Hematopoietic multipotent progenitor cell treated with erythropoietin and hydrocortisone succinate and interleukin-3 and kit ligand, for 6 days (in vitro differentiated cells): ENCODE measurements at regions not wholly inside any gene's neighbourhood (a gene's known extent, or its start where the extent isn't known, plus 50 kb on each side); places are given as distances from the start of the nearest gene placed in this dataset.

ENCODE experiments used
- DNase-seq: peaks from one replicate; pipeline ENCODE4 v3.0.0-alpha.2; 2015

DNA sequence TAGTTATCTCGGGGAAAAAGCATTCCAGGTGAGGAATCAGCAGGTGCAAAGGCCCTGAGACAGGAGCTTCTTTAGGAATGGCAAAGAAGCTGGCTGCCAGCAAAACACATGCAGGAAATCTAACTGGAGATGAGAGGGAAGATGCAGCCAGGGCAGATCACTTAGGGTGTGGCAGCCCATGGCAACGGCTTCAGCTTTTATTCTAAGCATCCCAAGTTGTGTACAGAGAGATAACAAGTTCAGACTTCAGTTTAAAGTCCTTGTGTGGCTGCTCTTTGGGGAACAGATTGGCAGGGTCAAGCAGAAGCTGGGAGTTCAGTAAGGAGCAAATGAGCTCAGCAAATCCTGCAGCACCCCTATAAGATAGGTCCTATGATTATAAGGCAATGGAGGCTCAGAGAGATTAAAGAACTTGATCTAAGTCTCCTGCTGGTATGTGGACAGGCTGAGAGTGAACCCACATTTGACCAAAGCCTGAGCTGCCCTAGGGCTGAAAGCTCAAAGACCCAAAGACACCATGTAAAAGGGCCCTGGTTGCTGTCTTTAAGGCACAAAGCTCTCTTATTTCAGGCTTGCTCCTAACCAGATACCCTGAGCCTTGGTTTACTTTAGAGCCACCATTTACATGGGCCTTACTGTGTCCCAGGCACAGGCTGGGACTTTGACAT lies 466.8 kb downstream of the SOX6 start:
- DNase-seq: peak; percentile 38

DNA sequence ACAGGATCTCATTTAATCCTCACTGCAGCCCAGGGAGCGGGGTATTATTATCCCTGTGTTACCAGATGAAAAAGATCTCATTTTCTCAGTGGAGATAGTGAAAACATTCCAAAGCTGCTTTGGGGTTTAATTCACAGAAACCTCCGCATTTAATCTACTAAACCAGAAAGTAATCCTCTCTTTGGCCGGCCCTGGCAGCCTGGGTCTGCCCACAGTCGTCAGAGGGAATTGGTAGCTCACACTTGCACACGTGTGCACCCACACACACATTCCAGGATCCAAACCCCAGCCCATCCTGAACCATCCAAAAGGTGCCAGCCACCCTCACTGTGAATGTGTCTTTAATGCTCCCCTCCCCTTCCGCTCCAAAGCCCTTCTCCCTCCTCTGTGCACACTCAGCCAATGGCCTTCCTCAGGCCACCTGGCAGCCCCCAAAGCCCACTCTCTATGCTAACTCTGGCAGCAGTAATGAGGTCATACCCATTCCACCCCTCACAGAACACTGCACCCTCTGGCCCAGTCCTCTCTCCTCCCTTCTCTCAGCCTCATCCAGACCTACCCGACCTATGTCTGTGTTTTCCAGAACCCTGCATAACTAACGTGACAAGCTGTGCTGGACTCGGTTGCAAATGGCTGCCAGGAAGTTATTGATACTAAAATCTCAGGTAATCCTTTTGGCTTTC lies 466.2 kb downstream of the SOX6 start:
- DNase-seq: no peak

DNA sequence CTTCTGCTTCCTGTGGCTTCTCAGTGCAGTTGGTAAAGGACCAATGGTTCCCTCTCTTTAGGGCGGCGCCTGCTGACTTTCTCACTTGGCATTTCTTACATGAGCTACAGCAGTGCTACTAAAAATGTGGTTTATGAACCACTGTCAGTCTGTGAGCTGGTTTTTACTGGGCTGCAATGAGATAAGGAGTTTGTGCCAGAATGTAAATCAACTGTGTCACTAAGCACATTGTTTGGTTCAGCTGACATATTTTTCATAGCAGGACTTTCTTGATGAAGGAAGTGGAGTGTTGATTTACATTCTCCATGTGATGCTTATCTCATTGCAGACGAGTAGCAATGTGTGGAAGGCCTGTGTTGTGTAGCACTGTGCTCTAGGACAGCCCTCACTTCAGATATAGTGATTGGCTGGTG lies 463.3 kb downstream of the SOX6 start:
- DNase-seq: peak; percentile 58

DNA sequence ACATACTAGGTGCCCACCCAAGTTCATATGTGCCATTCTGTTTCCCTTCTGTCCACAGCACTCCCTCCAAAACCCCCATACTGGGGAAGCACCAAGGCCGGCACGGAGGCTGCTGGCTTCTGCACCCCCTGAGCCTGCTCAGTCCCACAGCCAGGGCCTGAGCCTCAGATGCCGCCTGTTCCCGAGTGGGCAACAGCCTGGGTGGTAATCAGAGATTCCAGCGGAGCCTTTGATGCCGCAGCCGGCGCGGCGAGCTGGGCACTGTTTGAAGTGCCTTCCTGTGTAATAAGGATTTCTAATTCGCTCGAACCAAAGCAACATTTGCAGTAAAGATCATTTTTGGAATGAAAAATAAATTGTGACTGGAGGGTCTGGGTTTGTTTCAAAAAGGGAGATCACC lies 460.3 kb downstream of the SOX6 start:
- DNase-seq: no peak

DNA sequence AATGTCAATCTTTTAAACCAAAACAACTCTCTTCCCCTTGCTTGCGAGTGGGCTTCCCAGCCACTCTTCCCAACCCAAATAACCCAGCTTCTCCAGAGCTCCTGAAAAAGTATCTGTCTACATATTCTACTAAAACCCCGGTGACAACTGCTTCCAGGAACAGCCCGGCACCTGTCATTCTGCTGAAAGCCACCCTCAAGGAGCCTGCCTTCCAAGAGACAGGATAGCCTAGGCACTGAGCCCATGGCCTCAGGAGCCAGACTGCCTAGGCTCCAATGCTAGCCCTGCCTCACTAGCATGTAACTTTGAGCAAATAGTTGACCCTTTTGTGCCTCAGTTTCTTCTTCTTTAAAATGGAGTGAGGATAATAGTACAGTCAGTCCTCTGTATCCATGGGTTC lies 459.8 kb downstream of the SOX6 start:
- DNase-seq: no peak

DNA sequence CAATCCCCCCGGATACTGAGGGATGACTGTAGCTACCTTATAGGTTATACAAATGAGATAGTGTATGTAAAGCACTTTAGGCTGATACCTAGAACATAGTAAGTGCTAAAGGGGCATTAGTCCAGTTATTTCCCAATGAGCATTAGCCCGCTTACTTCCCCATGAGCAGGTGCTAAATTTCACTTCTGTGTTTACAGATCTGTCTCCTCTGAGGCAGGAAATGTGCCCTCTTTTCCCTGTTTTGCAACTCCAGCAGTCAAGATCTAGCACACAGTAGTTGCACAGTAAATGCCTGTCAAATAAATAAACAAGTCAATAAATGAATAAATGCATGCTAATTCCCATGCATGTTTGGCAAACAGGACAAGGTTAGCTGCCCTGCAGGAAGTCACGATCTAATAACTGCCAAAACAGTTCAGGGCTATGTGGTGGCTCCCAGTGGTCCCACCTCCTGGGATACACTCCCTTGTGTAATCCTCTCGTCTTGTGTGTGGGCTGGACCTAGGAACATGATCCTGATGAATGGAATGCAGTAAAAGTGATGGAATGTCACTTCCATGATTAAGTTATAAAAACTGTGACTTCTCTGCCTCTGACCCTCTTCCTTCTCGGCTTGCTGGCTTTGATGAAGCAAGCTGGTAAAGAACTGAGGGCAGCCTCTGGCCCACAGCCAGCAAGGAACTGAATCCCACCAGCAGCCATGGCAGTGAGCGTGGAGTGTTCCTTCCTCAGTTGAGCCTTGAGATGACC lies 459.0 kb downstream of the SOX6 start:
- no peak for DNase-seq

DNA sequence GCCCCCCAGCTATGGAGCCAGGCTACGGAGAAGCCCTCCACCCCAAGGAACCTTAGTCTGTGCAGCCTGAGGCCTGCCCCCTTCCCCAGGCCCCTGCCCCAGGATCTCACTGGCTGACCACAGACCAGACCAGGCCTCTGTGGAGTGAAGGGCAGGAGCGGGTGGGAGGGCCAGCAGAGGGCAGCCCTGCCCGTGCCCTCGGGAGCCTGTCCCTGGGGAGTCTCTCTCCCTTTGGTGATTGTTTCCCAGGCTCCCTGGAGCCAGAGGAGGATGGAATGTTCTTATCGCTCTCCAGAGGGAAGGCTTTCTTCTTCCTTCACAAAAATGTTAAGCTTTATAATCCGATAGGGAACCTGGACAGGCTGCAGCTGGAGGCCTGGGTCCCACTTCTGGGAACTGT lies 455.3 kb downstream of the SOX6 start:
- DNase-seq: no peak

DNA sequence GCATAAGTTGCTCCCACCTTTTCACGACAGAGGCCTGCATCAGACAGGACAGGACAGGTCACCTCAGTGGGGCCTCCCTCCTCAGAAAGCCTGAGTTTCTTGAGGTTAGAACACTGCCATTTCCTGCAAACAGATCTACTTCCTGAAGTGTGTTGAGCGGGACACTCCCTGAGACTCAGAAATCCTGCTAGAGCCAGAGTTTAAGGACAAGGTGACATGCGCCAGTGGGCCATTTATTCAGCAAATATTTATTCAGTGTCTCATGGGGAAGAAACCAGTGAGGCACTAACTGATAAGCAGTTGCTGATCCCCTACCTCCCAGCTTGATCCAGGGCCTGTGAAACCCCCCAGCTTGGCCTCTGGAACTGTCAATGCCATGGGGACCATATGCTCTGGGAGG lies 454.6 kb downstream of the SOX6 start:
- DNase-seq: no peak

DNA sequence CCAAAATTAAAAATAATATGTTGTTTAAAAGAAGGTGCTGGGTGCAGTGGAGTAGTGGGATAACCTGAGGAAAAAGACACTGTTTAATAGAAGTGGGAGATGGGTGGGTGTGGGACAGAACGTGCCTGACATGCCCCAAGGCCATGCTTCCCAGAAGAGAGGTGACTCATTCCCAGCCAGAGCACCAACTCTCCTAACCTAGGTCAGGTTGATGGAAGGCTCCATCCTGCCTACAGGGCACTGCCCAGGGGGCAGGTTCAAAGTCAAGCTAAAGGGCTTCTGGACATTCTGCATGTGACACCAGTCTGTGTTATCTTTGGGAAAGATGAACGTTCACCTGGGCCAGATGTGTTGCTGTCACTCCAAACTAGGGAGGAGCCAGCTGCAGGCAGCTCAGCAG lies 453.1 kb downstream of the SOX6 start:
- DNase-seq: no peak

DNA sequence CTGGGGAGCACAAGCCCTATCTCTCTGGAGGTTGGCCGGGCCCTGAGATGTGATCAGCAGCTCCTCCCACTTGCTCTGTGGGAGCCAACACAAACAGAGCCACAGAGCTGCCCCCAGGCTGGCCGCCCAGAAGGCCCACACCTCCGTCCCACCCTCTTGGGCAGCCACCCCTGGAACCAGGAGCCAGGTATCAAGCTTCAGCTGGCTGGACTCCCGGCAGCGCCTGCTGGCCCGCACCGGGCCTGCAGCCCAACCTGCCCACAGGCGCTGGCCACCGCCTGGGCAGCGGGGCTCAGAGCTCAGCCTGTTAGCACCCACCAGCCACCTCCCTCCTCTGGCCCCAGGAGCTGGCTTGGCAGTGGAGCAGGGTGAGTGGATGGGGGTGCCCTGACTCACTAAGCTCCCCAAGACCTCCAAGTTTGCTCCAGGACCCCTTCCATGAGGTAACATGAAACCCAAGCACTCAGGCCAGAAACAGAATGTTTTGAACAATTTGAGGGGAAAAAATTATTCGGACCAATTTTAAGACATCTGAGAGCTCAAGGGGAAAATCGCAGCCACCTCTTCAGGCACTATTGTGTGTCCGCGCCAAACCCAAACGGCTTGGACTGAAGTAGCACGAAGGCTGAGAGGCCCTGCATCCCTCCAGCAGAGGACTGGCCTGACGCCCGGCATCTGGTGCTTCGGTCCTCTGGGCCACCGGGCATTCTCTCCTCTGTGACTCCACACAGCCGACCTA lies 450.8 kb downstream of the SOX6 start:
- DNase-seq: no peak

DNA sequence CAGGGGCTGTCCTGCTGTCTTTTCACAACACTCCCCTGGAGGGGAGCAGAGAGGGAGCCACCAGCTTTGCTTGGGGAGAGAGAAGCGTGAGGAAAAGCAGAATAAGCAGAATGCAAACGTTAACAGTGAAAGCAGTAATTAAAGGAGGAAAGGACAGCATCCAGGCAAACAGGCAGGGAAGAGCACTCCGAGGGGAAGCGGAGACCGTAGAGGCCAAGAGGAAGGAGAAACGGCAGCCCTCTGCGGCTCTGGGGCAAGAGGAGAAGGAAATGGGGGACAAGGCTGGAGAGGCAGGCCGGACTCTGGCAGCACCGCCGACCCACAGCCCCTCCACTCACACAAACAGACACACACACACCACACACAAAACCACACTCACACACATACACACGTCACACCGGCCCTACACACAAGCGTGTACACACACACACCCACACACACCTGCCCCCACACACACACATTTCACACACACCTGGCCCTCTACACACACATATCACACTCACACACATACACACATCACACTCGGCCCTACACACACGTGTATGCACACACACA lies 449.8 kb downstream of the SOX6 start:
- no peak for DNase-seq

DNA sequence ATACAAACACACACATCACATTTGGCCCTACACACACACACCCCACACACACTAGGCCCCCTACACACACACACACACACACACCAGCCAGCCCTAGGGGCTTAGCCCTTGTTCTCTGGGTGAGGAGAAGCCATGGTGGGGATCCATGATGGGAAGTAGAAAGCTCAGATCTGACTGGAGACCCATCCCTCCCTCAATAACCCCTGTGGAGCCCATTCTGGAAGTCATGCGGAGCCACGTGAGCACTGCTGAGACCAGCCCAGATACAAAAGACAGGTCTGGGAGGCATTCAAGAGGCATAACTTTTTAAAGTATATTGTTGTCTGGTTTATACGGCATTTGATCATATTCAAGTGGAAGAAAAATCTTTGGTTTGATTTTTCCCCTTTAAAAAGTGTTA lies 448.5 kb downstream of the SOX6 start:
- no peak for DNase-seq

DNA sequence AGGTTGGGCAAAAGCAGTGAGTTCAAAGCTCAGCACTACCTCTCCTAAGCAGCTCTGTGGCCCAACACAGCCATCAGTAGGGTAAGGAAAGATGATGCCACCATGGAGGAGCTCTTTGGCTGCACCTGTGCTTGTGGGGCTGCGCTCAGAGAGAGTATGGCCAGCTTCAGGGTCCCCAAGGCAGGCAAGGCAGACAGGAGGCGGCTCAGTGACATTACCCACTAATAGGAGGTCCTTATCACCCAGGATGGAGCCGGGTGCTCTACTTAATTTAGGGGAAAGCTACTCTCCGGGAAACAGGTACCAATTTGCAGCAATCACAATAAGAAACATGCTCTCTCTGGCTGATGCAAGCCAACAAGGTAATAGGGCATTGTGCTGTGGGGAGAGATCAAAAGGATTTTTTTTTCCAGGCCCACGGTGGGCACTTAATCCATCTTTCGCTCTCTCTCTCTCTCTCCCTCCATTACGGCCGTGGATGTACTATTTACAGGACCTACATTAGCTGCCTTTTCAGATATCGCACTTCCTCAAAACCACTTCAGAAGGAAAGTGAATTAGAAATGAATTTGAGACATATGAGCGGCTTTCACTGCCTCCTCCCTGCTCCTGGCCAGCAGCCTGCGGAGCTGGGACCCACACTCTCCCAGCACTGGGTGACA lies 446.3 kb downstream of the SOX6 start:
- no peak for DNase-seq

DNA sequence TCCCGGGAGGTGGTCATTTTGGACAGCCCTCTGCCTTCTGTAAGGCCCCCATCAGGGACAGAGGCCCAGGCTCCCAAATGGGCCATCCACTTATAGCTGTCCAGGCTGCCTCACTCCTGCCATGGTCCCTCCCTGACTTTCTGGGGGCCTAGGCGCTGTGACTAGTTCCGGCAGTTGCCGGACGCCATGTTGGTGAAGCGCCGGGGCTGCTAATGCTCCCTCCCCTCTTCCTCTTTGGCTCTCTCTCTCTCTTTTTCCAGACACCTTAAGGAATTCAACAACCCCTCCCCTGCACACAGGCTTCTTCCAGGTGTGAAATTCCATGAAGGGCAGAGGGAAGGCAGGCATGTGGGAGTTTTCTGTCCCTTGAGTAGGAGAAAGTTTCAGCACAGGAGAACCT lies 445.6 kb downstream of the SOX6 start:
- DNase-seq: no peak

DNA sequence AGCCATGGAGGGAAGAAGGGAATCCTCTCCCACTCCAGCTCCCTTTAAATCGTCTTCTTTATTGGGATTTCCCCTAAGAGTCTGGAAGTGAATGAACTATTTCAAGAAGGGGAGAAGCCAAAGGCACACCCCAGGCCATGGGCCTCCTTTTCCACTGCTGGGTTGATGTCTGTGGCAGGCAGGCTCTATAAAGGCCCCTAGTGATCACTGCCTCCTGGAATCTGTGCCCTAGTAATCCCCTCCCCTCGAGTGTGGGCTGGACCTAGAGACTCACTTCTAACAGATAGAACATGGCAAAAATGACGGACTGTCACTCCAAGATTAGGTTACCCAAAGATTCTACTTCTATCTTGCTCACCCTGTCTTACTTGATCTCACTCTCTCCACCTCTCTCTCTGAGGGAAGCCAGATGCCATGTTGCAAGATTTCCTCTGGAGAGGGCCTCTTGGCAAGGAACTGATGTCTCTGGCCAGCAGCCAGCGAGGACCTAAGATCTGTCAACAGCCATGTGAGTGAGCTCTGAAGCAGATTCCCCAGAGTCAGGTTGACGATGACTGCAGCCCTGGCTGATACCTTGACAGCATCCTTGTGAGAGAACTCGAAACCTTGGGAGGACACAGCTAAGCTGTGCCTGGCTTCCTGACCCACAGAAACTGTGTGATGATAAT lies 444.8 kb downstream of the SOX6 start:
- peak; percentile 44 for DNase-seq

DNA sequence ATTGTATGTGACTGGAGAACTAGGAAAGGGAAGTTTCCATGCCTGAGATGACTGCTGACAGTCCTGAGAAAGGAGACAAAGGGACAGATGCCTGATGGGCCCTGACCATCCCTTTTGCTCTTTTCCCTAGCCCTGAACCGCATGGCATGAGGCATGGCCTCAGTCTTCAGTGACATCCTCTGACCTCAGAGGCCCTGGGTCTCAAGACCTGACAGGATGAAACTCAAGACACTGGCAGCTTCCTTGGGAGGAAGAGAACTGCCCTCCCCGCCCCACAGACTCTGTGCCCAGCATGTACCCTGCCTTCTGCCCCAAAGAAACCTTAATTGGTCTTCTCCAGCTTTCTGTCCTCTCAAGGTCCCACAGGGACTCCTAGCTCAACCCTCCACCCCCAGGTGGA lies 444.1 kb downstream of the SOX6 start:
- DNase-seq: no peak

DNA sequence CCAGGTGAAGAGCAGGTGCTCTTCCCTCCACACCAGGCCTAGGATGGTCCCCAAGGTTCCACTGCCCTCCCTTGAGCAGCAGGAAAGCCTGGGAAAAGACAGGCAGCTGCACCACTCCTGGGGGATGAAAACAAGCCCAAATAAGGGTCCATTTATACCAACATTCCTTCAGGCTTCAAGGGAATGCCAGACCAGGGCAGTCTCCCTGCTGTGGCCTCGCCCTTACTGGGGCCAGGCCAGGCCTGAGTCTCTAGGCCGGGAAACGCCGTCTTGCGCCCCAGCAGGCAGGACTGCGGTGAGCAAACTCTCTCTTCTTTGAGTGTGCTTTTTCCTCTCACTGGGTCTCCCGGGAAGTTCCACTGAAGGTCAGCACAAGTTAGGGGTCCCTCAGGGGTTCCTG lies 443.5 kb downstream of the SOX6 start:
- DNase-seq: no peak

DNA sequence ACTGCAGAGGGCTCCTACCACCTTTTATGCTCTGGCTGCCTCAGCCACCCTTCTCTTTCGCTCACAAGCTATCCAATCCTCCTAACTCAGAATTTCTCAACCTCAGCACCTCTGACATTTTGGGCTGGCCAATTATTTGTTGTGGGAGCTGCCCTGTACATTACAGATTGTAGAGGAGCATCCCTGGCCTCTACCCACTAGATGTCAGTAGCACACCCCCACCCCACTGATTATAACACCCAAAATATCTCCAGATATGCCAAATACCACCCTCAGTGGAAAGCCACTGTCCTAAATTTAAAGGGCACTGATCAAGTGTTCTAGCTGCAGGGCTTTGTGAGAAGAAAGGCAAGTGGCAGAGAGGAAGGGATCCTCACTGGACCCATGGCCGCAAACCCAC lies 443.1 kb downstream of the SOX6 start:
- no peak for DNase-seq
